MG63 (cell line): ENCODE measurements at regions not wholly inside any gene's neighbourhood (a gene's known extent, or its start where the extent isn't known, plus 50 kb on each side); places are given as distances from the start of the nearest gene placed in this dataset.
A peak's percentile ranks its signal among the peaks of the same experiment; 100 is the strongest.

ENCODE experiments used
- DNase-seq: peaks from one replicate; pipeline ENCODE4 v3.0.0-alpha.2; 2020
- H3K27me3 ChIP-seq: fragments of 250-450 bp; sonication (Bioruptor Pico); 2 replicates; pipeline ENCODE4 v1.5.1; 2020; ENCODE audit warnings: mild to moderate bottlenecking, moderate library complexity
- H3K36me3 ChIP-seq: fragments of 250-450 bp; sonication (Bioruptor Pico); 2 replicates; pipeline ENCODE4 v1.5.1; 2020; ENCODE audit warnings: mild to moderate bottlenecking, moderate library complexity
- H3K4me3 ChIP-seq: fragments of 250-450 bp; sonication (Bioruptor Pico); 2 replicates; pipeline ENCODE4 v1.5.1; 2020; ENCODE audit warnings: mild to moderate bottlenecking, moderate library complexity
- H3K9me3 ChIP-seq: fragments of 250-450 bp; sonication (Bioruptor Pico); 2 replicates; pipeline ENCODE4 v1.5.1; 2020; ENCODE audit warnings: mild to moderate bottlenecking, moderate library complexity

DNA sequence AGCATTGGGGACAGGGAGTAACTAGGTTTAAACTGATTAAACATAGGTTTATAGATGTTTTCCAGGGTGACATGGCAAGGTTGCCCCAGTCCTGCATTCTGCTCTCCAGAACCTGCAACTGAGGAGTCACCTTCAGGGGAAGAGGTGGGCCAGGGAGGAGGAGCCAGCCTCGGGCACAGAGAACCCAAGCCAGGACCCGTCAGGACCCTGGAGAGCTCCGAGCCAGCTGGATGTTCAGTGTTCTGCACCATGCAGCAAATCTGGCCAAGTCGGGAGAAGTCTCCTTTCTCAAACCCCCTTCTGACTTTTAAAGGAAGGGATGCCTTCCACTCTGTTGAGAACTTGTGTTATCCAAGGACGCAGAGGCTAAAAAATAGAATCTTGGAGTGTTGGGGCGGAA is 62.1 kb upstream of the SLC6A11 start:
- Histone ChIP-seq H3K9me3 (no peaks in the 10 kb centered on the region), H3K4me3 (no peak overlapping the region), H3K36me3 (no peaks in the 10 kb centered on the region), H3K27me3 (peaks cover 2% of the 10 kb centered on the region; the same call in 1 of the 2 replicates)
- peak; percentile 41 for DNase-seq

- Histone ChIP-seq H3K27me3 (peaks cover 2% of the 10 kb centered on the region; the same call in 1 of the 2 replicates), H3K4me3 (no peak overlapping the region), H3K9me3 (no peaks in the 10 kb centered on the region), H3K36me3 (no peaks in the 10 kb centered on the region)
- DNase-seq = no peak
These were observed 59.5 kb upstream of the SLC6A11 start for GRCh38 chr3:10756546-10756945.

GRCh38 chr3:10757021-10757820 is 58.8 kb upstream of the SLC6A11 start:
- peak; percentile 26 for DNase-seq
- no peaks in the 10 kb centered on the region for H3K27me3 ChIP-seq
- H3K4me3 ChIP-seq = no peak overlapping the region
- H3K36me3 ChIP-seq = no peaks in the 10 kb centered on the region
- H3K9me3 ChIP-seq = no peaks in the 10 kb centered on the region

DNA sequence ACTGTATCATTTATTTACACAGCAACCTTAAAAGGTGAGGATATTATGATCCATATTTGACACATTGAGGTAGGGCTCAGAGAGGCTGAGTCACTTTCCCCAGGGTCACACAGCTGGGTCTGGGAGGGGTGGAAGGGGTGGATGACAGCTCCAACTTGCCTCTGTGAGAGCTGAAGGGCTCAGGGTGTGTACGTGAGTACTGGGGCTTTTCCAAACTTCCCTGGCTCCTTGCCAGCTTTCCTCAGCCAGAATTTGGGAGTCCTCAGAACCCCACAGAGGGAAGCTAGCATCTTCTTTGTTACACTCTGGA is 58.3 kb upstream of the SLC6A11 start:
- Histone ChIP-seq H3K9me3 (no peaks in the 10 kb centered on the region), H3K27me3 (no peaks in the 10 kb centered on the region), H3K4me3 (no peak overlapping the region), H3K36me3 (no peaks in the 10 kb centered on the region)
- DNase-seq = no peak

GRCh38 chr3:10758304-10759037 is 57.6 kb upstream of the SLC6A11 start:
- peak; percentile 49 for DNase-seq
- Histone ChIP-seq H3K27me3 (no peaks in the 10 kb centered on the region), H3K36me3 (no peaks in the 10 kb centered on the region), H3K4me3 (no peak overlapping the region), H3K9me3 (no peaks in the 10 kb centered on the region)

DNA sequence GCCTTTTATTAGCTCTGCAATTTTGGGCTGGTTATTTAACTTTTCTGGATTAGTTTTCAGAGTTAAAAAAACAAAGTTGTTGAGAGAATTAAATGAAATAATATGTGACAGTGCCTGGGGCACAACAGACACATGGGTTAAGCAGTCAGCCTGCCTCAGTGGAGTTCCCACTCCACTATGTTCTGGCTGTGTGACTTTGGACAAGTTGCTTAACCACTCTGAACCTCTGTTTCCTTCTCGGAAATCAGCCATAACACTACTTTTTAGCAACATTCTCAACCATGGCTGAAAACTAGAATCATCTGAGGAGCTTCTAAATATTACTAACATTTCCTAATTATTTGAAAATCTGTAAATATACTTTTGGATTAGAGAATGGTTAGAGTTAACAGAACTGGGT is 56.5 kb upstream of the SLC6A11 start:
- no peaks in the 10 kb centered on the region for H3K27me3 ChIP-seq
- no peak for DNase-seq
- H3K9me3 ChIP-seq = no peaks in the 10 kb centered on the region
- no peaks in the 10 kb centered on the region for H3K36me3 ChIP-seq
- H3K4me3 ChIP-seq = no peak overlapping the region

- no peak for DNase-seq
- Histone ChIP-seq H3K36me3 (no peaks in the 10 kb centered on the region), H3K9me3 (no peaks in the 10 kb centered on the region), H3K4me3 (no peak overlapping the region), H3K27me3 (no peaks in the 10 kb centered on the region)
These were observed 55.8 kb upstream of the SLC6A11 start for GRCh38 chr3:10760199-10760598.

- Histone ChIP-seq H3K36me3 (no peaks in the 10 kb centered on the region), H3K9me3 (no peaks in the 10 kb centered on the region), H3K4me3 (no peak overlapping the region), H3K27me3 (no peaks in the 10 kb centered on the region)
- DNase-seq = no peak
These were observed 54.4 kb upstream of the SLC6A11 start for GRCh38 chr3:10761583-10761982.

- Histone ChIP-seq H3K4me3 (no peak overlapping the region), H3K36me3 (no peaks in the 10 kb centered on the region), H3K9me3 (no peaks in the 10 kb centered on the region), H3K27me3 (no peaks in the 10 kb centered on the region)
- no peak for DNase-seq
These were observed 53.9 kb upstream of the SLC6A11 start for GRCh38 chr3:10762116-10762515.

DNA sequence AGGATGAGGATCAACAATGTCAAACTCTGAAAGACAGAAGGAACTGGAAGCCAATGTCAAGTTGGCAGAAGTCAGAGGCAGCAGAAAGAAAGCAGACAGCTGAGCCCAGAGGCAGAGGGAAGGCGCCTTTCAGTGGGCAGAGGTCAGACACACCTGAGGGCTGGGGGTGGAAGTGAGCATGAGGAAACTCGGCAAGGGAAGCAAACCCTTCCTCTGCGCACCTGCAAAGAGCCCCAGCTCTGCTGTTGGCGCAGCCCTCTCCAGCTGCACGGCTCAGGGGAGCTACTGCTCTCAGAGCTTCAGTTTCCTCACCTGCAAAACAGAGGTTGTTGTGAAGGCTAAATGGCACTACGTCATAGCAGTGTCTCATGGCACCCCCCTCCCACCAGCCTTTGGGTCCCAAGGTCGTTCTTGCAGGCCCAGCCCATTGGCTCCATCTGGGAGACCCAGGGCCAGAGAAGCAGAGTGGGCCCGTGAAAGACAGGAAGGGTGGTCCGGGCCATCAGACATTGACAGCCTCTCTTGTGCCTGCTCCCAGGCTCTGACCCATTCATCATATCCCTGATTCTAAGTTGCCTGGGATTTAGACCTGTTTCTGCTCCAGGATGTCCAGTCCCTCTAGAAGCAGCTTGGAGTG is 53.3 kb upstream of the SLC6A11 start:
- H3K36me3 ChIP-seq = no peaks in the 10 kb centered on the region
- no peaks in the 10 kb centered on the region for H3K27me3 ChIP-seq
- no peak overlapping the region for H3K4me3 ChIP-seq
- no peaks in the 10 kb centered on the region for H3K9me3 ChIP-seq
- no peak for DNase-seq

DNA sequence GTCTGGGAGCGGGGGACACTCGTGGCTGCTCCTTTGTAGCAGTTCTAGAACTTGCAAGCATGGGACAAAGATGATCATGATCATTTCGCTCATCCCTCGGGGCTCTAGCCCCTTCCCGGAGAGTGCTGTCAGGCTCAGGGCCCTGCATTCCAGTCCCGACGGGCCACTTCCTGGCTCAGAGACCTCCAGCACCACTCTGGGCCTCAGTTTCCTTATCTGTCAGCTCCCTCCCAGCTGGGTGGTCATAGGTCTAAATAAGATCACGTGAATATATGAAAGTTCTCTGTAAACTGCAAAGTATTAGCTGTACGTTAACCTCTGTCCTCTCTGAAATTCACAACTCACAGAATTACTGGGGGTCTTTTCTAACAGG is 52.8 kb upstream of the SLC6A11 start:
- no peak overlapping the region for H3K4me3 ChIP-seq
- DNase-seq = no peak
- no peaks in the 10 kb centered on the region for H3K9me3 ChIP-seq
- H3K36me3 ChIP-seq = no peaks in the 10 kb centered on the region
- H3K27me3 ChIP-seq = no peaks in the 10 kb centered on the region

DNA sequence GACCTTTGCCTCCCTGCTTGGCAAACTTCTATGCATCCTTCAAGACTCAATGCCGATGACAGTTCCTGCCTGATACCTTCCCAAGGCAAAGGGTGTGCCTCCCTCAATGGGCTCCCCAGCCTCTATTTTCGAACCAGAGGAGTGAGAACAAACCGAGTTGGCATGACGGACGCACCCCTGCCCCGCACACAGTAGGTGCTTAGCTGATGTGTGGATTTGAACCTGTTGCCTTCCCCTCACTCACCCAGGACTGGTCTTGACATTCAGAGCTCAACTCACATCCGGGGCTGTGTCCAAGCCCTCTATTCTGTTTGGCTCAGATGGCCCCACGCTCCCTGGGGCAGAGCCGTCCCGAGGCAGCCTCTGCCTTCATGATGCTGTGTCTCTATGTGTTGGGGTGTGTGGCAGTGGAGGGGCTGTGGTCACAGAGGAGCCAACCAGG is 52.2 kb upstream of the SLC6A11 start:
- Histone ChIP-seq H3K4me3 (no peak overlapping the region), H3K27me3 (no peaks in the 10 kb centered on the region), H3K9me3 (no peaks in the 10 kb centered on the region), H3K36me3 (no peaks in the 10 kb centered on the region)
- DNase-seq = no peak

- H3K4me3 ChIP-seq = no peak overlapping the region
- H3K27me3 ChIP-seq = no peaks in the 10 kb centered on the region
- no peaks in the 10 kb centered on the region for H3K36me3 ChIP-seq
- DNase-seq = no peak
- H3K9me3 ChIP-seq = no peaks in the 10 kb centered on the region
These were observed 51.6 kb upstream of the SLC6A11 start for GRCh38 chr3:10764259-10765051.

DNA sequence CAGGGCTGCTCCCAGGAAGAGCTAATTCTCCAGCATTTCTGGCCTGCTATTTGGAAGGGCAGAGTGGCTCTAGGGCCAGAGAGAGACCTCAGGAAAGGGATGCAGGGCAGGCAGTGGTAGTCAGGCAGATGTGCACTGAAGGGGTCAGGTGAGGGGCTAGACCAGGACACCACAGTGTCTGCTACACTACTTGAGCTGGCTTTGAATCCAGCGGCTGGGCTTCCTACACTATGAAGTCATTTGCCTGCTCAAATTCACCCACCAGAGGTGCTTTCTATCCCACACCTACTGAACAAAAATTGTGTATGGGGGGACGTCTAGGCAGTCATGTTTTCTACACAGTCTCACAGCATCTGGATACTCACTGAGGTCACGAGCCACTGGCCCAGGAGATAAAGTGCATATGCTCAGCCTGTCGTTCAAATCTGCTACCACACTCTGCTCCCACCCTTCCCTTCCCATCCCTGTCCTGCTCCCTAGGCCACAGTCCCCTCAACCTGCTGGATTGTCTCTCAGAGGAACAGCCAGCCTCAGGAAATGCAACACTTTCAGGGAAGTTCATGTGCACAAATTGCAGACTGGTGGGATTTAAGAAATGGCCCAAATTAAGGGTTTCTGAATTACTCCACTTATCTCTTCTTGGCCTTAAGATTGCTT is 49.9 kb upstream of the SLC6A11 start:
- no peak overlapping the region for H3K4me3 ChIP-seq
- no peak for DNase-seq
- H3K36me3 ChIP-seq = no peaks in the 10 kb centered on the region
- no peaks in the 10 kb centered on the region for H3K27me3 ChIP-seq
- H3K9me3 ChIP-seq = no peaks in the 10 kb centered on the region
